ENCODE measurements at regions not wholly inside any gene's neighbourhood (a gene's known extent, or its start where the extent isn't known, plus 50 kb on each side); places are given as distances from the start of the nearest gene placed in this dataset.

GRCh38 chr20:51233345-51233744 is 210.4 kb upstream of the KCNG1 start:
- no peak for DNase-seq
- Histone ChIP-seq H3K9me3 (ENCODE audit: severe bottlenecking) (no peaks in the 10 kb centered on the region), H3K27me3 (ENCODE audit: insufficient read depth, low read depth, severe bottlenecking) (peaks cover 76% of the 10 kb centered on the region), H3K36me3 (no peaks in the 10 kb centered on the region), H3K27ac (no peak overlapping the region), H3K4me3 (ENCODE audit: low read depth, low read length) (no peak overlapping the region)
- no peak for TF ChIP-seq CTCF (IDR thresholded peaks at IDR 0.05; ENCODE audit: low read depth, low read length)

GRCh38 chr20:51230727-51231126 is 207.8 kb upstream of the KCNG1 start:
- no peak for TF ChIP-seq CTCF (IDR thresholded peaks at IDR 0.05; ENCODE audit: low read depth, low read length)
- no peaks in the 10 kb centered on the region for H3K9me3 ChIP-seq (ENCODE audit: severe bottlenecking)
- no peak overlapping the region for H3K27ac ChIP-seq
- H3K4me3 ChIP-seq (ENCODE audit: low read depth, low read length): no peak overlapping the region
- DNase-seq: no peak
- H3K27me3 ChIP-seq (ENCODE audit: insufficient read depth, low read depth, severe bottlenecking): peaks cover 66% of the 10 kb centered on the region
- no peaks in the 10 kb centered on the region for H3K36me3 ChIP-seq

DNA sequence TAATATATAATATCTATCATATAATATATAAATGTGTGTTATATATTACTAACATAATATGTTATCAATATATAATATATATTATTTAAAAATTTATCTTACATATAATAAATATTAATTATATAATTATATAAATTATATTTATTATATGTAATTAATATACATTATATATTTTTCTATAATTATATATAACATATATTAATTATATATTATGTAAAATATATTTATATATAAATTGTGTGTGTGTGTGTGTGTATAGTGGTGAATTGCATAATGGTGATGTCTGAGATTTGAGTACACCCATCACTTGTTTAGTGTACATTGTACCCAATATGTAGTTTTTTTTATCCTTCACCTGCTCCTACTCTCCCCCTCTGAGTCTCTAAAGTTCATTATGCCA is 205.9 kb upstream of the KCNG1 start:
- Histone ChIP-seq H3K9me3 (ENCODE audit: severe bottlenecking) (no peaks in the 10 kb centered on the region), H3K27ac (no peak overlapping the region), H3K27me3 (ENCODE audit: insufficient read depth, low read depth, severe bottlenecking) (peaks cover 61% of the 10 kb centered on the region), H3K36me3 (no peaks in the 10 kb centered on the region), H3K4me3 (ENCODE audit: low read depth, low read length) (no peak overlapping the region)
- TF ChIP-seq CTCF (IDR thresholded peaks at IDR 0.05; ENCODE audit: low read depth, low read length): no peak
- DNase-seq: no peak

GRCh38 chr20:51227744-51228143 is 204.8 kb upstream of the KCNG1 start:
- Histone ChIP-seq H3K27me3 (ENCODE audit: insufficient read depth, low read depth, severe bottlenecking) (peaks cover 64% of the 10 kb centered on the region), H3K27ac (no peak overlapping the region), H3K9me3 (ENCODE audit: severe bottlenecking) (no peaks in the 10 kb centered on the region), H3K36me3 (no peaks in the 10 kb centered on the region), H3K4me3 (ENCODE audit: low read depth, low read length) (no peak overlapping the region)
- DNase-seq: no peak
- TF ChIP-seq CTCF (IDR thresholded peaks at IDR 0.05; ENCODE audit: low read depth, low read length): no peak

GRCh38 chr20:51223183-51223720 is 200.3 kb upstream of the KCNG1 start:
- Histone ChIP-seq H3K9me3 (ENCODE audit: severe bottlenecking) (no peaks in the 10 kb centered on the region), H3K4me3 (ENCODE audit: low read depth, low read length) (no peak overlapping the region), H3K27ac (no peak overlapping the region), H3K36me3 (no peaks in the 10 kb centered on the region), H3K27me3 (ENCODE audit: insufficient read depth, low read depth, severe bottlenecking) (peaks cover 60% of the 10 kb centered on the region)
- no peak for TF ChIP-seq CTCF (IDR thresholded peaks at IDR 0.05; ENCODE audit: low read depth, low read length)
- no peak for DNase-seq

DNA sequence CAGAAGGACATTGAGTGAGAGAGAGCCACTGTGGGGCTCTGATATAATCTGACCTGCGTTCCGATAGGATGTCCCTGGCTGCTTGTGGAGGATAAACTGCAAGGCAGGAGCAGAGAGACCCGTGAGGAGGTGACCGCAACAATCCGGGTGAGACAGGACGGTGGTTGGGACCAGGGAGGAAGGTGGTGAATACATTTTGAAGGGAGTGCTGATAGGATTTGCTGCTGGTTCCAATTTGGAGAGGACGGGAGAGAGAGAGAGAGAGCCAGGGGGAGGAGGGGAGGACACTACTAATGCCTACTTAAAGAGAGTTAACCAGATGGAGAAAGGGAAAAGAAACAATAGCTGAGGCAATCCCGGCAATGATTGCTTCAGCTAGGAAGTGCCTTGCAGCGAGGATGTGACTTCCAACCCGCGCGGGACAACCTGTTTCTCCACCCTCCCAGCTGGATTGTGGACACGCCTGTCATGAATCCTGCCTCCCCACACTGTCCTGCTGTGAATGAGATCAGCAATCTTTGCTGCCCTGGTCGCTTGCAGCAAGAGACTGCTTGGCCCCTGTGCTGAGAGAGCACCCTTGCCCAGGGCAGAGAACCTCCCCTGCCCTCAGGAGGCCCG is 199.0 kb upstream of the KCNG1 start:
- no peak for TF ChIP-seq CTCF (IDR thresholded peaks at IDR 0.05; ENCODE audit: low read depth, low read length)
- DNase-seq: no peak
- Histone ChIP-seq H3K36me3 (no peaks in the 10 kb centered on the region), H3K27me3 (ENCODE audit: insufficient read depth, low read depth, severe bottlenecking) (peaks cover 51% of the 10 kb centered on the region), H3K9me3 (ENCODE audit: severe bottlenecking) (peaks cover 4% of the 10 kb centered on the region), H3K4me3 (ENCODE audit: low read depth, low read length) (no peak overlapping the region), H3K27ac (no peak overlapping the region)

Measured in WERI-Rb-1 (cell line).